ENCODE measurements at regions not wholly inside any gene's neighbourhood (a gene's known extent, or its start where the extent isn't known, plus 50 kb on each side); places are given as distances from the start of the nearest gene placed in this dataset.

- H3K79me2 ChIP-seq (ENCODE audit: insufficient read depth, low read length), result no peaks in the 10 kb centered on the region
- H3K36me3 ChIP-seq (ENCODE audit: insufficient read depth, low read length), result no peaks in the 10 kb centered on the region
- no peaks in the 10 kb centered on the region for H4K20me1 ChIP-seq (ENCODE audit: insufficient read depth, low read length, poor library complexity, severe bottlenecking)
- H3K9me3 ChIP-seq (ENCODE audit: insufficient read depth, low read depth, low read length), result no peaks in the 10 kb centered on the region
- H3K9me2 ChIP-seq (replicated peaks; ENCODE audit: low read depth, low read length), result no peaks in the 10 kb centered on the region
- H3K9ac ChIP-seq (ENCODE audit: low read depth, low read length, poor library complexity, severe bottlenecking), result no peak overlapping the region
- H2AFZ ChIP-seq (ENCODE audit: low read length), result no peak overlapping the region
- TF ChIP-seq EZH2phosphoT487 (IDR thresholded peaks at IDR 0.05; ENCODE audit: borderline replicate concordance), result no peak
- no peak for TF ChIP-seq CTCF (conservative IDR thresholded peaks at IDR 0.05; ENCODE audit: low read length)
- H3K4me1 ChIP-seq (ENCODE audit: insufficient read depth, low read length, poor library complexity, severe bottlenecking), result no peaks in the 10 kb centered on the region
- H3K4me2 ChIP-seq (ENCODE audit: low read depth, low read length, poor library complexity, severe bottlenecking), result no peak overlapping the region
- no peaks in the 10 kb centered on the region for H3K27me3 ChIP-seq (ENCODE audit: insufficient read depth, low read length, poor library complexity, severe bottlenecking)
- H3F3A ChIP-seq (ENCODE audit: low read depth), result no peaks in the 10 kb centered on the region
- H3K4me3 ChIP-seq (ENCODE audit: low read length, poor library complexity, severe bottlenecking), result no peak overlapping the region
These were observed 221.5 kb upstream of the DEFB112 start for GRCh38 chr6:50271266-50271665.

- Histone ChIP-seq H3K27me3 (ENCODE audit: insufficient read depth, low read length, poor library complexity, severe bottlenecking) (no peaks in the 10 kb centered on the region), H3K9ac (ENCODE audit: low read depth, low read length, poor library complexity, severe bottlenecking) (no peak overlapping the region)
These were observed 222.1 kb upstream of the DEFB112 start for GRCh38 chr6:50271817-50272216.

GRCh38 chr6:50272611-50273010 is 222.9 kb upstream of the DEFB112 start:
- Histone ChIP-seq H3K4me2 (ENCODE audit: low read depth, low read length, poor library complexity, severe bottlenecking) (no peak overlapping the region), H3K4me1 (ENCODE audit: insufficient read depth, low read length, poor library complexity, severe bottlenecking) (no peaks in the 10 kb centered on the region), H3K4me3 (ENCODE audit: low read length, poor library complexity, severe bottlenecking) (no peak overlapping the region), H2AFZ (ENCODE audit: low read length) (no peak overlapping the region), H4K20me1 (ENCODE audit: insufficient read depth, low read length, poor library complexity, severe bottlenecking) (no peaks in the 10 kb centered on the region), H3K9me3 (ENCODE audit: insufficient read depth, low read depth, low read length) (no peaks in the 10 kb centered on the region), H3F3A (ENCODE audit: low read depth) (no peaks in the 10 kb centered on the region), H3K36me3 (ENCODE audit: insufficient read depth, low read length) (no peaks in the 10 kb centered on the region), H3K9me2 (replicated peaks; ENCODE audit: low read depth, low read length) (no peaks in the 10 kb centered on the region), H3K79me2 (ENCODE audit: insufficient read depth, low read length) (no peaks in the 10 kb centered on the region), H3K27me3 (ENCODE audit: insufficient read depth, low read length, poor library complexity, severe bottlenecking) (no peaks in the 10 kb centered on the region), H3K9ac (ENCODE audit: low read depth, low read length, poor library complexity, severe bottlenecking) (no peak overlapping the region)
- TF ChIP-seq CTCF (conservative IDR thresholded peaks at IDR 0.05; ENCODE audit: low read length), result no peak
- no peak for TF ChIP-seq EZH2phosphoT487 (IDR thresholded peaks at IDR 0.05; ENCODE audit: borderline replicate concordance)

More at GRCh38 chr6:50271817-50272216, 222.1 kb upstream of the DEFB112 start:
- H3K4me1 ChIP-seq (ENCODE audit: insufficient read depth, low read length, poor library complexity, severe bottlenecking), result no peaks in the 10 kb centered on the region
- no peak overlapping the region for H2AFZ ChIP-seq (ENCODE audit: low read length)
- H3K9me2 ChIP-seq (replicated peaks; ENCODE audit: low read depth, low read length), result no peaks in the 10 kb centered on the region
- TF ChIP-seq EZH2phosphoT487 (IDR thresholded peaks at IDR 0.05; ENCODE audit: borderline replicate concordance), result no peak
- TF ChIP-seq CTCF (conservative IDR thresholded peaks at IDR 0.05; ENCODE audit: low read length), result no peak
- no peak overlapping the region for H3K4me3 ChIP-seq (ENCODE audit: low read length, poor library complexity, severe bottlenecking)
- H3K9me3 ChIP-seq (ENCODE audit: insufficient read depth, low read depth, low read length), result no peaks in the 10 kb centered on the region
- no peaks in the 10 kb centered on the region for H3K36me3 ChIP-seq (ENCODE audit: insufficient read depth, low read length)
- H4K20me1 ChIP-seq (ENCODE audit: insufficient read depth, low read length, poor library complexity, severe bottlenecking), result no peaks in the 10 kb centered on the region
- no peaks in the 10 kb centered on the region for H3F3A ChIP-seq (ENCODE audit: low read depth)
- H3K4me2 ChIP-seq (ENCODE audit: low read depth, low read length, poor library complexity, severe bottlenecking), result no peak overlapping the region
- no peaks in the 10 kb centered on the region for H3K79me2 ChIP-seq (ENCODE audit: insufficient read depth, low read length)

All from Loucy (cell line).